Endodermal cell (in vitro differentiated cells): ENCODE measurements at regions not wholly inside any gene's neighbourhood (a gene's known extent, or its start where the extent isn't known, plus 50 kb on each side); places are given as distances from the start of the nearest gene placed in this dataset.

Experiments
- DNase-seq: peaks from one replicate; pipeline ENCODE4 v3.0.0-alpha.2; 2017
- H3K27ac ChIP-seq: 2 replicates; pipeline ENCODE4 v1.5.1; 2013; ENCODE audit warnings: mild to moderate bottlenecking, low read depth, low read length, moderate library complexity
- H3K27me3 ChIP-seq: 2 replicates; pipeline ENCODE4 v1.6.1; 2013; ENCODE audit warnings: mild to moderate bottlenecking, low read length, moderate library complexity; ENCODE audit not compliant: insufficient read depth, control insufficient read depth, poor library complexity, severe bottlenecking
- H3K36me3 ChIP-seq: 2 replicates; pipeline ENCODE4 v1.7.0; 2013; ENCODE audit warnings: mild to moderate bottlenecking, low read length, moderate library complexity; ENCODE audit not compliant: control insufficient read depth, insufficient read depth
- H3K4me1 ChIP-seq: one replicate; pipeline ENCODE4 v1.7.0; 2013; ENCODE audit warnings: low read length; ENCODE audit not compliant: control insufficient read depth, insufficient read depth
- H3K4me3 ChIP-seq: 2 replicates; pipeline ENCODE4 v1.5.1; 2013; ENCODE audit warnings: mild to moderate bottlenecking, low read length, moderate library complexity
- H3K9ac ChIP-seq: 2 replicates; pipeline ENCODE4 v1.6.1; 2013; ENCODE audit warnings: mild to moderate bottlenecking, low read length, moderate library complexity; ENCODE audit not compliant: poor library complexity, severe bottlenecking; ENCODE audit errors: extremely low read depth
- H3K9me3 ChIP-seq: 2 replicates; pipeline ENCODE4 v1.6.1; 2013; ENCODE audit warnings: mild to moderate bottlenecking, low read length, moderate library complexity; ENCODE audit not compliant: control insufficient read depth
- H3K27ac Mint-ChIP-seq: 2 replicates; pipeline ENCODE4 v1.8.0; 2020; ENCODE audit warnings: mixed read lengths
- H3K27me3 Mint-ChIP-seq: 2 replicates; pipeline ENCODE4 v1.8.0; 2021; ENCODE audit warnings: mild to moderate bottlenecking, mixed read lengths; ENCODE audit not compliant: insufficient read depth
- H3K36me3 Mint-ChIP-seq: 2 replicates; pipeline ENCODE4 v1.8.0; 2020; ENCODE audit warnings: low read depth, mixed read lengths
- H3K4me1 Mint-ChIP-seq: 2 replicates; pipeline ENCODE4 v1.8.0; 2020; ENCODE audit warnings: mixed read lengths
- H3K4me3 Mint-ChIP-seq: 2 replicates; pipeline ENCODE4 v1.8.0; 2020; ENCODE audit warnings: mild to moderate bottlenecking, moderate library complexity, mixed read lengths
- H3K9me3 Mint-ChIP-seq: 2 replicates; pipeline ENCODE4 v1.8.0; 2020; ENCODE audit warnings: mild to moderate bottlenecking, mixed read lengths
- CTCF ChIP-seq: fragments of 200-600 bp; sonication (generic); conservative IDR thresholded peaks from 2 replicates; pipeline ENCODE4 v1.5.0; 2021; ENCODE audit warnings: antibody characterized with exemption, mild to moderate bottlenecking
- WGBS, 2 experiments: methylation state at CpG; one replicate each; pipeline versions ENCODE4 v1.1.5 to v1.1.7; 2013; ENCODE audit warnings: missing lambda C conversion rate in 2 of 2, mixed read lengths in 1 of 2; ENCODE audit not compliant: insufficient coverage in 1 of 2, insufficient read length in 1 of 2; 5-methylcytosine and 5-hydroxymethylcytosine counted together

DNA sequence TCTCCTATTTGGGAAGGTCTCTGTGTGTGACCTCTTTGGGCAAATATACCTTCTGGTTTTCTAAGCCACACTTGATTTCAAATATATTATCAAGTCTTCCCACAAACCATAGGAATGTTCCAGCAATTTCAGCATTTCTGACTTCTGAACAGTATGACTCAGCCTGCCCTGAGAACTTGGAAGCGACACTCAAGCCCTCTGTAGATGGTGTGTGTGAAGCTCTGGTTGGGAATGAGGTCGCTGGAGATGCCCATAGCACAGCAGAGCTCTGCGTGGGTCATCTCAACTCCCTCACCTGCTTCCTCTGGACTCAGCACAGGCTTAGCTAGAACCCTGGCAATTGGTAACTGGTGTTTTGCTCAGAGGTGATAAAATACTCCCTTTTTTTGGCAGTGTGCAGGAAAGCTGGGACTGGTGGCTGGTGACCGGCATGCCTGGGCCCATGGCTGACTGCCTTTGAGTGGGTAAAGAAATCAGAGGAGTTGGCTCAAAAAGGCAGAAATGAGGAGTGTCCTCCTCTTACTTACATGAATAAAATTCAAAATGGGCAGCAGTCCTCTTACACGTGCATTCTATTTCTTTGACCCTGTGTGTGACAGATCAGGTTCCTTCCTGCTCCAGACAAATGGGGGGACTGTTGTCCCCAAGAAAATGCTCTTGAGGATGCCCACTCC is 87.5 kb upstream of the NRP1 start:
- DNase-seq: no peak
- H3K27ac ChIP-seq: no peak overlapping the region
- 95 to 100% methylated on average over 1 to 5 of the region's 5 CpGs for WGBS, 2 experiments
- H3K9me3 ChIP-seq: no peaks in the 10 kb centered on the region
- H3K4me3 ChIP-seq: no peak overlapping the region
- H3K36me3 ChIP-seq: no peaks in the 10 kb centered on the region
- H3K27me3 ChIP-seq: no peaks in the 10 kb centered on the region
- no peaks in the 10 kb centered on the region for H3K9me3 Mint-ChIP-seq
- no peaks in the 10 kb centered on the region for H3K4me1 ChIP-seq
- H3K27me3 Mint-ChIP-seq: no peaks in the 10 kb centered on the region
- no peak for TF ChIP-seq CTCF
- no peak overlapping the region for H3K27ac Mint-ChIP-seq
- H3K4me3 Mint-ChIP-seq: no peak overlapping the region
- no peaks in the 10 kb centered on the region for H3K36me3 Mint-ChIP-seq
- H3K4me1 Mint-ChIP-seq: no peaks in the 10 kb centered on the region
- H3K9ac ChIP-seq: no peak overlapping the region

DNA sequence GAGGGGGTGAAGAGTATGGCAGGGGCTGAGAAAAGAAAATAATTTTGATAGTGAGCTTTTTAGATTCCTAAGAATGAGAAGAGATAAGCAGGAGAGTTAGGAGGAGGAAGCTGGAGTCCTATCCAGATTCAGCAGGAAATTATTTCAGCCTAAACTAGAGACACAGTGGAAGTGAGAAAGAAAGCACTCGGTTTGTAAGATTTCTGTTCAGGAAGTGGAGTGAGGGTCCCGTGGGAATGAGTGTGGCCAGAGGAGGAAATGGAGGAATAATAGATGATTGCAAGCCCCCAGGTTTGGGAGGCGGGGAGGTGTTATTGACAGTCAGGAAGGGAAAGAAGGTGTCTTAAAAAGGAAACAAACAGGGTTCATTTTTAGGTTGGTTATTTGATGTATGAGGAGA is 84.8 kb upstream of the NRP1 start:
- Histone ChIP-seq H3K27ac (no peak overlapping the region), H3K9me3 (no peaks in the 10 kb centered on the region), H3K27me3 (no peaks in the 10 kb centered on the region), H3K4me3 (no peak overlapping the region), H3K9ac (no peak overlapping the region), H3K4me1 (no peaks in the 10 kb centered on the region), H3K36me3 (no peaks in the 10 kb centered on the region)
- no peak for DNase-seq
- Mint-ChIP-seq H3K27me3 (no peaks in the 10 kb centered on the region), H3K27ac (no peak overlapping the region), H3K9me3 (no peaks in the 10 kb centered on the region), H3K4me1 (no peaks in the 10 kb centered on the region), H3K36me3 (no peaks in the 10 kb centered on the region), H3K4me3 (no peak overlapping the region)
- no peak for TF ChIP-seq CTCF
- 88 to 90% methylated on average over 3 of the region's 3 CpGs for WGBS, 2 experiments

DNA sequence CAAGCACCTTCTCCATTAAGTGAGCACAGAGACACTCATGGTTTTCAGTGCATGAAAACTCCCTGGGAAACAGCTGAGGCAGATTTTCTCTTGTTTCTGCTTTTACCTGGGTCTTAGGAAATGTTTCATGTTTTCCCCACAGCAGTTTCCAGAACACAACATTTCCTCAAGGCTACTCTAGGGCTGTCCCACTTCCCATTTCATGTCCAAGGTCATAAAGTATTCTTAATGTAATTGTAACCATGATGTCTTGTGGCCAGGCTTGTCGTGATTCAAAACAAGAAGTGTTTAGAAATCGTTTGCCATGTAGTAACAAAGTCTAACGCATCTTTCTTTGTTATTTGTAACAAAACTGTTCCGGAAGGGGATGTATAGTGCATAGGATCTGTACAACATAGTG is 83.8 kb upstream of the NRP1 start:
- no peak overlapping the region for H3K27ac ChIP-seq
- no peaks in the 10 kb centered on the region for H3K27me3 Mint-ChIP-seq
- no peaks in the 10 kb centered on the region for H3K4me1 ChIP-seq
- no peaks in the 10 kb centered on the region for H3K9me3 ChIP-seq
- H3K9me3 Mint-ChIP-seq: no peaks in the 10 kb centered on the region
- H3K4me1 Mint-ChIP-seq: no peaks in the 10 kb centered on the region
- DNase-seq: no peak
- no peaks in the 10 kb centered on the region for H3K27me3 ChIP-seq
- no peak for TF ChIP-seq CTCF
- H3K4me3 ChIP-seq: no peak overlapping the region
- no peak overlapping the region for H3K27ac Mint-ChIP-seq
- no peaks in the 10 kb centered on the region for H3K36me3 Mint-ChIP-seq
- WGBS, 2 experiments: 94 to 95% methylated on average over 4 of the region's 4 CpGs
- no peak overlapping the region for H3K4me3 Mint-ChIP-seq
- no peak overlapping the region for H3K9ac ChIP-seq
- no peaks in the 10 kb centered on the region for H3K36me3 ChIP-seq
